NT2/D1 (cell line): ENCODE measurements at regions not wholly inside any gene's neighbourhood (a gene's known extent, or its start where the extent isn't known, plus 50 kb on each side); places are given as distances from the start of the nearest gene placed in this dataset.

Source experiments
- DNase-seq: peaks from one replicate; pipeline ENCODE4 v3.0.0-alpha.2; 2011; ENCODE audit warnings: low read depth, low spot score
- H3K27me3 ChIP-seq: 2 replicates; pipeline ENCODE4 v1.6.0; 2011; ENCODE audit warnings: mild to moderate bottlenecking; ENCODE audit not compliant: insufficient read length, insufficient read depth
- H3K36me3 ChIP-seq: 2 replicates; pipeline ENCODE4 v1.6.1; 2011; ENCODE audit warnings: mild to moderate bottlenecking, low read length, mixed read lengths; ENCODE audit not compliant: insufficient read depth, insufficient read length
- H3K4me1 ChIP-seq: 2 replicates; pipeline ENCODE4 v1.5.1; 2011; ENCODE audit not compliant: insufficient read depth, insufficient read length
- H3K4me3 ChIP-seq: 2 replicates; pipeline ENCODE4 v1.5.1; 2011; ENCODE audit warnings: low read depth; ENCODE audit not compliant: insufficient read length
- H3K9ac ChIP-seq: 2 replicates; pipeline ENCODE4 v1.6.0; 2011; ENCODE audit warnings: low read depth; ENCODE audit not compliant: insufficient read length
- H3K9me3 ChIP-seq: 2 replicates; pipeline ENCODE4 v1.5.1; 2011; ENCODE audit warnings: mild to moderate bottlenecking, low read length; ENCODE audit not compliant: insufficient read depth
- SUZ12 ChIP-seq: IDR thresholded peaks from 2 replicates; pipeline ENCODE4 v1.6.1; 2011; ENCODE audit not compliant: insufficient read length, insufficient read depth; ENCODE audit errors: extremely low read depth
- YY1 ChIP-seq: IDR thresholded peaks from 2 replicates; pipeline ENCODE4 v1.6.1; 2011; ENCODE audit not compliant: insufficient read length, insufficient read depth
- ZNF274 ChIP-seq: IDR thresholded peaks from 2 replicates; pipeline ENCODE4 v1.6.1; 2011; ENCODE audit warnings: mild to moderate bottlenecking, low read depth, low read length

GRCh38 chr12:107454109-107454830, 231.3 kb upstream of the PWP1 start:
- Histone ChIP-seq H3K27me3 (no peaks in the 10 kb centered on the region), H3K4me1 (no peaks in the 10 kb centered on the region), H3K9ac (no peak overlapping the region), H3K9me3 (no peaks in the 10 kb centered on the region), H3K36me3 (no peaks in the 10 kb centered on the region), H3K4me3 (no peak overlapping the region)
- TF ChIP-seq SUZ12 = no peak
- TF ChIP-seq ZNF274 = no peak
- TF ChIP-seq YY1 = no peak
- DNase-seq = no peak

GRCh38 chr12:107457362-107457935, 228.2 kb upstream of the PWP1 start:
- no peak overlapping the region for H3K4me3 ChIP-seq
- DNase-seq = no peak
- no peak for TF ChIP-seq YY1
- TF ChIP-seq SUZ12 = no peak
- no peak for TF ChIP-seq ZNF274
- no peaks in the 10 kb centered on the region for H3K4me1 ChIP-seq
- H3K9me3 ChIP-seq = no peaks in the 10 kb centered on the region
- no peak overlapping the region for H3K9ac ChIP-seq
- no peaks in the 10 kb centered on the region for H3K27me3 ChIP-seq
- H3K36me3 ChIP-seq = no peaks in the 10 kb centered on the region

- H3K36me3 ChIP-seq = no peaks in the 10 kb centered on the region
- TF ChIP-seq SUZ12 = no peak
- H3K4me3 ChIP-seq = no peak overlapping the region
- H3K9ac ChIP-seq = no peak overlapping the region
- no peaks in the 10 kb centered on the region for H3K27me3 ChIP-seq
- H3K9me3 ChIP-seq = no peaks in the 10 kb centered on the region
- DNase-seq = no peak
- H3K4me1 ChIP-seq = no peaks in the 10 kb centered on the region
Observed at GRCh38 chr12:107458163-107458562, 227.4 kb upstream of the PWP1 start.

GRCh38 chr12:107458990-107459389, 226.6 kb upstream of the PWP1 start:
- Histone ChIP-seq H3K4me3 (no peak overlapping the region), H3K4me1 (no peaks in the 10 kb centered on the region), H3K9ac (no peak overlapping the region), H3K9me3 (no peaks in the 10 kb centered on the region), H3K27me3 (no peaks in the 10 kb centered on the region), H3K36me3 (no peaks in the 10 kb centered on the region)
- no peak for DNase-seq
- TF ChIP-seq YY1 = no peak
- TF ChIP-seq SUZ12 = no peak
- no peak for TF ChIP-seq ZNF274

- no peaks in the 10 kb centered on the region for H3K9me3 ChIP-seq
- H3K9ac ChIP-seq = no peak overlapping the region
- TF ChIP-seq YY1 (no peak), ZNF274 (no peak), SUZ12 (no peak)
- no peaks in the 10 kb centered on the region for H3K27me3 ChIP-seq
- no peak overlapping the region for H3K4me3 ChIP-seq
- H3K36me3 ChIP-seq = no peaks in the 10 kb centered on the region
- H3K4me1 ChIP-seq = no peaks in the 10 kb centered on the region
- no peak for DNase-seq
Observed at GRCh38 chr12:107459641-107460040, 226.0 kb upstream of the PWP1 start.

- no peak for DNase-seq
- Histone ChIP-seq H3K36me3 (no peaks in the 10 kb centered on the region), H3K4me1 (peaks cover 8% of the 10 kb centered on the region), H3K9ac (no peak overlapping the region), H3K4me3 (no peak overlapping the region), H3K9me3 (no peaks in the 10 kb centered on the region), H3K27me3 (no peaks in the 10 kb centered on the region)
- TF ChIP-seq SUZ12 (no peak), ZNF274 (no peak), YY1 (no peak)
Observed at GRCh38 chr12:107461222-107461975, 224.2 kb upstream of the PWP1 start.
